SK-N-MC (cell line): ENCODE measurements at regions not wholly inside any gene's neighbourhood (a gene's known extent, or its start where the extent isn't known, plus 50 kb on each side); places are given as distances from the start of the nearest gene placed in this dataset.
A peak's percentile ranks its signal among the peaks of the same experiment; 100 is the strongest.

ENCODE experiments used
- DNase-seq: peaks from one replicate; pipeline ENCODE4 v3.0.0-alpha.2; 2011; ENCODE audit warnings: low read depth, low spot score
- H3K27ac ChIP-seq: fragments of 200-600 bp; sonication (generic); 2 replicates; pipeline ENCODE4 v1.5.1; 2016; ENCODE audit warnings: mixed run types
- H3K36me3 ChIP-seq: fragments of 200-600 bp; sonication (generic); 2 replicates; pipeline ENCODE4 v1.6.1; 2017; ENCODE audit warnings: antibody characterized with exemption, low read length, mixed read lengths; ENCODE audit not compliant: insufficient read depth
- H3K4me3 ChIP-seq: fragments of 200-600 bp; sonication (generic); 2 replicates; pipeline ENCODE4 v1.5.1; 2016
- H3K9ac ChIP-seq: fragments of 200-600 bp; sonication (generic); 2 replicates; pipeline ENCODE4 v1.8.0; 2017; ENCODE audit warnings: mixed run types, mixed read lengths; ENCODE audit not compliant: insufficient read length
- H3K9me3 ChIP-seq: fragments of 200-600 bp; sonication (generic); 2 replicates; pipeline ENCODE4 v1.6.1; 2017; ENCODE audit warnings: low read depth, mild to moderate bottlenecking, antibody characterized with exemption, low read length, moderate library complexity, mixed read lengths
- EZH2 ChIP-seq: fragments of 200-600 bp; sonication (generic); IDR thresholded peaks from one replicate; pipeline ENCODE4 v1.6.1; 2017; ENCODE audit warnings: antibody characterized with exemption
- FOXP2 ChIP-seq: optimal IDR thresholded peaks from 2 replicates; pipeline ENCODE3; 2011; ENCODE audit warnings: mild to moderate bottlenecking, moderate library complexity; ENCODE audit not compliant: insufficient read depth; ENCODE audit errors: extremely low read length, control extremely low read depth
- POLR2AphosphoS5 ChIP-seq: IDR thresholded peaks from 2 replicates; pipeline ENCODE4 v1.6.1; 2012; ENCODE audit warnings: mild to moderate bottlenecking, low read depth, low read length, borderline replicate concordance

DNA sequence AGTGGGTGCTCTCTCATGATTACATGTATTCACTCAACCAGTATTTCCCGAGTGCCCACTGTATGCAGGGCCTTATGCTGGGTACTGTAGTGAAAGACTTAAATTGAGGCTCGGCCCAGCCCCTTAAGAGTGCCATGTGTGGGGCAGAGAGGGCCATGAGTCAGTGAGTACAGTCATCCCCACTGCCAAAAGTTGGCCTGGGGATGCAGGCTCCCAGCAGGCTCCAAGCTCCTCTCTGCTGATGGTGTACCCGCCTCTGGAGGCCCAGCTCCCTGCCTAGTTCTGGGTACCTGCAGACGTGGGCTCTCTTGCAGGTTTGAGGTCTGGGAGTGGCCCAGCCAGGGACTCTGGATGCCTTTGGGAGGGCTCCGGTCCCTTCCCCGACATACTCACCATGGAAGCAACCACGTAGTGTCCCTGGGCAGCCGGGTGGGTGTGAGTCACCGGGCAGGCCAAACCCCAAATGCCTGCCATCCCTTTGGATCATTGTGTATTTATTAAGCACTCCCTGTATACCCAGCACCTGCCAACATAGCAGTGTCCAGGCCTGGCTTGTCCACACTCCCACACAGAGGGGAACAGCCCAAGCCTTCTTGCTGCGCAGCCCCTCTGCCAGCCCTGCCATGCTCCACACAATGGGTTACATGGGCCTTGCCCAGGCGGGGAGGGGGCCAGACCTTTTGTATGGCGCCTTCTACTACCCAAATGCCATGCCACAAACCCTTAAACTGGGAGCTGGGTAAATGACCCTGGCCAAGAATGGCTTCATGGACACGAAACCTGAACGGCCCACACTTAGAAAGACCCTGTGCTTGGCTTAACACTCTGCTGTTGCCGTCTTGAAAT is 153.6 kb downstream of the VEGFA start:
- Histone ChIP-seq H3K27ac (no peak overlapping the region; the same call in 1 of the 2 replicates), H3K9me3 (no peaks in the 10 kb centered on the region), H3K36me3 (no peaks in the 10 kb centered on the region), H3K4me3 (no peak overlapping the region), H3K9ac (peak overlapping the region; percentile 22)
- TF ChIP-seq EZH2 (no peak), POLR2AphosphoS5 (no peak)
- DNase-seq: no peak

DNA sequence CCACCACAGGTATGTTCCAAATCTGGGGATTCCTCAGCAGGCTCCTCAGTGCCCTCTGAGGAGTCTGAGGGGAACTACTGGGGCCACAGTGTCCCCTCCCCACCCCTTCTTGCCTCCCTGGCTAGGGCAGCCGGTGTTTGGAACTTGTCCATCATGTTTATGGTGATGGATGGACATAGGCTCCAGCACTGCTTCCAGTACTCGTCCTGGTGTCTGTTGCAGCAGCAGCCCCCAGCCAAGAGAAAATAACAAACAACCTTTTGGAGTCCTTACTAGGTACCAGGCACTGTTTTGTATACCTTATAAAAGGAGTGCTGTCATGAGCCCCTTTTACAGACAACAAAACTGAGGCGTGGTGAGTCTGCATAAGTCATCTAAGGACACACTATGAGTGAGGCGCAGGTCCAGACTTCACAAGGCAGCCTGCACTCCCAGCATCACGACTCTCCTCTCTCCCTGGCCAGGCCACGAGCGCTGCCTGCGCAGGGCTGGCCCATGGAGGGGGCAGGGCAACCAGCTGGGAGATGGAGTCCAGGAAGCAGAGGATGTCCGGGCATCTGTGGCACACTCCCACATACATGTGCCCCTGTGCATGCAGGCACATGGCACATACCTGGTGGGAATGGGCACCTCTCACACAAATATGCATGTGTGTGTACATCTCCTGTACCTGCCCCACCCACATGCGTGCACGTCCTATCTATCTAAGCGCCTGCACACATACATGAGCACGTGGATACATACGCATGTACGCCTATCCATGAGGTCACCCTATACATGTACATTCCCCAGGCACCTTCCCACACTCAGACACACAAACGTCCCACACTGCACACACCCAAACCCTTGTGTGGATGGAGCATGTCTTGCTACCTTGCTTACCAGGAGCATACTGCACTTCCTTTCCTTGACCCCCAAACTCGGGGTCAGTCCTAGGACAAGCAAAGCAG is 152.7 kb downstream of the VEGFA start:
- H3K9me3 ChIP-seq: no peaks in the 10 kb centered on the region
- no peak overlapping the region for H3K4me3 ChIP-seq
- no peak overlapping the region for H3K9ac ChIP-seq
- no peak for TF ChIP-seq POLR2AphosphoS5
- TF ChIP-seq FOXP2: no peak
- no peak for TF ChIP-seq EZH2
- no peak overlapping the region for H3K27ac ChIP-seq
- no peak for DNase-seq
- no peaks in the 10 kb centered on the region for H3K36me3 ChIP-seq

DNA sequence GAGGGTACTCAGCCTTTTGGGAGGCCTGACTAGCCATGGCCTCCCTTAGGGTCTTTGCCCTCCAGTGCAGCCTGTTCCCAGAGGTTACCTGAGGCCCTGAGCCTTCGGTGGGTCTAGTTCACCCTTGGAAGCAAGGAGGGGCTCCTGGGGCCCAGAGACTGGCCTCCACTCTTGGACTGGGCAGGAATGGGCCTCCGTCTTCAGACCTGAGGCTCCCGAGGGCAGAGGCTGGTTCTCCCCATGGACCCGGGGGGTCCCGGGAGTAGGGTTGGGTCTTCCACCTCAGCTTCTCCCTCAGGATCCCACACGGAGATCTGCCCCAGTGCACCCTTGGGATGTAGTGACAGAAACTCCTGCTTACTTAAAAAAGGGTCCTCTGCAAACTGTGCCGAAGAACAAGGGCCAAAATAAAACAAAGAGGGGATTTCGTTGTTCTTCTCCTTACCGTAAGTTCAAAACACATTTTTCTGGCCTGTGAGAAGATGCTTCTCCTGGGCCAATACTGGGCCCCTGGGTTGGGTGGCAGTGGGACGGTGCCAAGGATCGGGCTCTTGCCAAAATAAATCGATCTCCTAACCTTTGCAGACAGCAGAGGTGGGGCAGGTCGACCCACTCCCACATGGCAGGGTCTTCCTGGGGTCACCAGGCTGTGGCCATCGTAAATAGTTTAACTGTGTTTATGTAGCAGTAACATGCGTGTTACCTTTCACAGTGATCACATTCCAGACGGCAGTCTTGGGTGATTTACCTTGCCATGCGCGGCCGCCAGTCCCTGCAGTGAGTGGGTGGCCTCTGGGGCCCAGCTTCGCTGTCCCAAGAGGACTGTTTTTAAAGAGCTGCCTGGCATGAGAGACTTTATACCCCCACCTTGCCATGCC is 151.8 kb downstream of the VEGFA start:
- Histone ChIP-seq H3K36me3 (no peaks in the 10 kb centered on the region), H3K9me3 (no peaks in the 10 kb centered on the region), H3K4me3 (no peak overlapping the region), H3K9ac (no peak overlapping the region), H3K27ac (no peak overlapping the region)
- DNase-seq: no peak
- TF ChIP-seq FOXP2 (no peak), EZH2 (no peak), POLR2AphosphoS5 (no peak)

DNA sequence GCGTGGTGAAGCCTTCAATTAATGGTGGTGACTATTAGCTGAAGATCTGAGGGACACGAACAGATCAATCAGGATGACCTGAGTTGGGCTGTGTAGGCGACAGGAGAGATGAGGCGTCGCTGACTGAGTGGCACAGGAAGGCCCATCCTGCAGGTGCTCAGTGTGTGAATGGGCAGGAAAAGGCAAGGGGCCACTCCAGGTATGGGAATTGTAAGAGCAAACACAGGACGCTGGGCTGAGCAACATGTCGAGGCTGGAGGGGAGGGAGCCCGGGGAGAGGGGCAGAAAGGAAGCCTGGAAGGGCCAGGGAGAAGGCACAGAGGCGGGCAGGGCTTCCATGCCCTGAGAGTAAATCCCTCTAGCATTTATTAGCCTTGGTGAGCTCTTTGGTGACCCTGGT is 151.0 kb downstream of the VEGFA start:
- no peak for DNase-seq
- Histone ChIP-seq H3K9me3 (no peaks in the 10 kb centered on the region), H3K4me3 (no peak overlapping the region), H3K9ac (no peak overlapping the region), H3K27ac (no peak overlapping the region), H3K36me3 (no peaks in the 10 kb centered on the region)
- TF ChIP-seq EZH2: no peak
- no peak for TF ChIP-seq FOXP2
- TF ChIP-seq POLR2AphosphoS5: no peak

DNA sequence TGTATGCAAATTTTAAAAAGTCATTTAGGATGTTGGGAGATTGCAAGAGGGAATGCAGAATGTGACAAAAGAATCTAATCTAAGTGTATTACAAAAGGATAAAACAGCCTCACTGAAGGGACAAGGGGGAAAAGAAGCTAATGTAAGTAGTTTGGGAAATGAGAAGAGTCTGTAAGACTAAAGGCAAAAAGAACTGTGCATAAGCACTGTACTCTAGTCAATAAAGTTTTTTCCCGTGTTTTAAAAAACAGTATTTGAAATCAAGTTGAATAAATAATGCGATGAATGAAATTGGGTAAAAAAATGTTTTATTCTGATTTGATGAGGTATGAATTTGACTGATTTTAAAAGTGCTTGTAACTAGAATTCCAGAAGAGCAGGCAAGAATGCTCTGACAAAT is 149.8 kb downstream of the VEGFA start:
- no peak for DNase-seq
- H3K36me3 ChIP-seq: no peaks in the 10 kb centered on the region
- no peak for TF ChIP-seq POLR2AphosphoS5
- TF ChIP-seq FOXP2: no peak
- H3K9ac ChIP-seq: no peak overlapping the region
- H3K9me3 ChIP-seq: no peaks in the 10 kb centered on the region
- peak overlapping the region; percentile 37; the same call in 1 of the 2 replicates for H3K27ac ChIP-seq
- H3K4me3 ChIP-seq: no peak overlapping the region

DNA sequence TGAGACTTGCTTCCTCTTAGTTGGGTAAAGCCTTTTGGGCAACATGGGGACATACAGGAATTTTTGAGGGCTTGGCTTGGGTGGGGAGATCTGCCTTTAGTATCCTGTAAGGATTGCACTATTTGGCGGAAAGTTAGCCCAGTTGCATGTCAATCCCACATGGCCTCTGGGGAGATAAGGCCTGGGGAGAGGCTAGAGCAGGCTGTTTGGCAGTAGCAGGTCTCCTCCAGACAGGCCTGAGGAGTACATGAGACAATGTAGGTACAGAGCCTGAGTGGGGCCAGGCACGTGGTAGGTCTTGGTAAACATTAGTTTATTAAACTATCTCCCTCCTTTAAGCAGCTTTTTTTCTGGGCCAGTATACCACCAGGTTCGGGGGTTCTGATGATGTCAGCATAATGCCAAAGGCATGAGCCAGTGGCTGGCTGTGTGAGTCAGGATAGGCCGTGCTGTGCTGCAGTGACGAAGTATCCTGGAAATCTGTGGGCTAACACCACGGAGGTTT is 147.9 kb downstream of the VEGFA start:
- no peaks in the 10 kb centered on the region for H3K36me3 ChIP-seq
- H3K4me3 ChIP-seq: no peak overlapping the region
- no peak overlapping the region for H3K27ac ChIP-seq
- TF ChIP-seq POLR2AphosphoS5 (no peak), EZH2 (no peak), FOXP2 (no peak)
- no peak for DNase-seq
- H3K9ac ChIP-seq: no peak overlapping the region
- H3K9me3 ChIP-seq: no peaks in the 10 kb centered on the region

DNA sequence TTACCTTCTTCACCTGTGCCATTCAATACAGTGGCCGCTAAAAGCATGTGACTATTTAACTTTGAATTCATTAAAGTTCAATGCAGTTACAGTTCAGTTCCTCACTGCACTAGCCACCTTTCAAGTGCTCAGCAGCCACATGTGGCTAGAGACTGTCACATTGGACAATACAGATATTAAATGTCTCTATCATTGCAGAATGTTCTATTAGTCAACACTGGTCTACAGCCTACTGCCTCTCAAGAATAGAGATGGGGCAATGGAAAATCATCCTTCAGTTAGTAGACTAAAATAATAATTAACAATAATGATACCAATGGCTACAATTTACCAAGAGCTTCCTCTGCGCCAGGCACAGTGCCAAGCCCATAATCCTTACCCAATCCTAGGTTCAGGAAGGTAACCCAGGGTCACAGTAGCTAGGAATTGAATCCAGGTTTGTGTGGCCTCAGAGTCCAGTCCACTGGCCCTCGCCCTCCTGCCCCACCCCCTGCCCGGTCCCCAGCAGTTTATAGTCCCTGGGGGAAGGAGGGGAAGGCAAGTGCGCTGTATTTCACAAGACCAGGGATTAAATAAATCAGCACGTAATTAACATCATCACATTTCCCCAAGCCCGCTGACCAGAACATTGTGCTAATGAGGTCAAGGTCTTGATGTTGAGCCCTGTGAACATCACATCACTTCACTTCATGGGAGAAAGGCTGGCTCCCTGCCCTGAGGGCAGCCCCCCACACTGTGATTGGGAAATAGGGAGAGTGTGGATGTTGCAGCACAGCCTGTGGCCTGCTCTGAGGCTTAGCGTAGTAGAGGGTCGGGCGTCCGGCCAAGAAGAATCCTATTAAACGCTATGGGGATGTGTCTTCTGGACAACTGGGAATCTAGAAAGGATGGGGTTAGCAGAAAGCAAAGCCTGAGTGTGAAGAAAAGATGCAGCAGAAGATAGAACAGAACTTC is 147.2 kb downstream of the VEGFA start:
- Histone ChIP-seq H3K27ac (no peak overlapping the region), H3K9ac (no peak overlapping the region), H3K9me3 (no peaks in the 10 kb centered on the region), H3K4me3 (no peak overlapping the region), H3K36me3 (no peaks in the 10 kb centered on the region)
- TF ChIP-seq POLR2AphosphoS5 (no peak), FOXP2 (no peak)
- DNase-seq: no peak
